Osteocyte (in vitro differentiated cells): ENCODE measurements at regions not wholly inside any gene's neighbourhood (a gene's known extent, or its start where the extent isn't known, plus 50 kb on each side); places are given as distances from the start of the nearest gene placed in this dataset.
"Not testable (repeated sequence)": the region's sequence is repeated elsewhere in the genome, so short reads cannot be mapped to it uniquely, and the experiment has no call there.

Source experiments
- DNase-seq: peaks from one replicate; pipeline ENCODE4 v3.0.0; 2021; ENCODE audit warnings: mixed read lengths; ENCODE audit not compliant: unreplicated experiment; ENCODE audit errors: extremely low spot score
- H3K27ac Mint-ChIP-seq: one replicate; pipeline ENCODE4 v1.8.0; 2021; ENCODE audit warnings: mild to moderate bottlenecking, mixed read lengths; ENCODE audit not compliant: unreplicated experiment
- H3K27me3 Mint-ChIP-seq: one replicate; pipeline ENCODE4 v1.8.0; 2021; ENCODE audit warnings: mixed read lengths; ENCODE audit not compliant: unreplicated experiment
- H3K36me3 Mint-ChIP-seq: one replicate; pipeline ENCODE4 v1.8.0; 2021; ENCODE audit warnings: mixed read lengths; ENCODE audit not compliant: unreplicated experiment
- H3K4me1 Mint-ChIP-seq: one replicate; pipeline ENCODE4 v1.8.0; 2021; ENCODE audit warnings: mixed read lengths; ENCODE audit not compliant: unreplicated experiment
- H3K4me3 Mint-ChIP-seq: one replicate; pipeline ENCODE4 v1.8.0; 2021; ENCODE audit warnings: mild to moderate bottlenecking, moderate library complexity, mixed read lengths; ENCODE audit not compliant: unreplicated experiment
- H3K9me3 Mint-ChIP-seq: one replicate; pipeline ENCODE4 v1.8.0; 2021; ENCODE audit warnings: mixed read lengths; ENCODE audit not compliant: unreplicated experiment
- CTCF ChIP-seq: fragments of 200-600 bp; sonication (generic); IDR thresholded peaks from 2 replicates; pipeline ENCODE4 v1.5.0; 2021; ENCODE audit warnings: antibody characterized with exemption, mild to moderate bottlenecking, moderate library complexity

DNA sequence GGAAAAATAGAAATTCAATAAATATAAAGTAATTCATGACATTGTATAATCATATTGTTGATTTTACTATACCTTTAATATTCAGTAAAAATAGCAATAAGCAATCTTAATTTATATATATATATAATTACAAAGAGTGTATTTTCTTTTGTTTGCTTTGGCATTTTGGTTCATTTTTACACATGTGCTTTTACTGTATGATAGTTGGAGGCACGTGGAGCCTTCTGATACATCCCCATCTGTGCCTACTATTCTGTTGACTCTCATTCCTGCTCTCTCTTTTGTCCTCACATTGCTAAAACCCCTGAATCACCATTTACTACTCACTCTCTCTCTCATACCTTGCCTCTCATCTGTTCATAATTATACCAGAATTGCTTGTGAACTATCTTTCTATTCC lies 106.4 kb upstream of the NDST4 start:
- no peaks in the 10 kb centered on the region for H3K4me1 Mint-ChIP-seq
- peaks cover 8% of the 10 kb centered on the region for H3K9me3 Mint-ChIP-seq
- H3K36me3 Mint-ChIP-seq, result no peaks in the 10 kb centered on the region
- TF ChIP-seq CTCF, result no peak
- H3K27me3 Mint-ChIP-seq, result peaks cover 4% of the 10 kb centered on the region
- H3K4me3 Mint-ChIP-seq, result no peak overlapping the region
- no peak for DNase-seq
- H3K27ac Mint-ChIP-seq, result no peak overlapping the region

- Mint-ChIP-seq H3K9me3 (peaks cover 4% of the 10 kb centered on the region), H3K4me3 (no peak overlapping the region), H3K36me3 (no peaks in the 10 kb centered on the region), H3K4me1 (no peaks in the 10 kb centered on the region), H3K27ac (no peak overlapping the region), H3K27me3 (peaks cover 4% of the 10 kb centered on the region)
- no peak for DNase-seq
- TF ChIP-seq CTCF, result no peak
Observed at GRCh38 chr4:115219315-115219860, 106.0 kb upstream of the NDST4 start.

- no peak overlapping the region for H3K27ac Mint-ChIP-seq
- H3K9me3 Mint-ChIP-seq, result no peaks in the 10 kb centered on the region
- H3K27me3 Mint-ChIP-seq, result peaks cover 4% of the 10 kb centered on the region
- no peaks in the 10 kb centered on the region for H3K4me1 Mint-ChIP-seq
- no peak for TF ChIP-seq CTCF
- H3K36me3 Mint-ChIP-seq, result no peaks in the 10 kb centered on the region
- no peak for DNase-seq
- no peak overlapping the region for H3K4me3 Mint-ChIP-seq
Observed at GRCh38 chr4:115215935-115216334, 102.5 kb upstream of the NDST4 start.

GRCh38 chr4:115213716-115214115 lies 100.3 kb upstream of the NDST4 start:
- H3K9me3 Mint-ChIP-seq, result no peaks in the 10 kb centered on the region

DNA sequence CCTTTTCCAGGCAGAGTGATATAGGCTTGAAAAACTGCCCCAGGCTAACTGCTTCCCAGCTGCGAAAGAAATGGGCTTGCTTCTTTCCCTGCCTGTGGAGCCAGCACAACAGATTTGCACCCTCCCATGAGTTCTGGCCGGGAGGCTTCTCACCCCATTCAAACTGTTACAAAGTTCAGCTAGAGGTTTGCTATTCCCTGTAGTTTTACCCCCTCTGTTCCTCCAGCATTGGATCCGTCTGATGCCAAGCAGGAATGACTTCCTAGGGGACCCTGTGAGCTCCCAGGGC lies 87.6 kb upstream of the NDST4 start:
- Mint-ChIP-seq H3K36me3 (no peaks in the 10 kb centered on the region), H3K4me1 (peaks cover 5% of the 10 kb centered on the region), H3K27me3 (no peaks in the 10 kb centered on the region), H3K4me3 (no peak overlapping the region), H3K9me3 (peaks cover 30% of the 10 kb centered on the region), H3K27ac (peak overlapping the region; percentile 10)
- no peak for DNase-seq
- TF ChIP-seq CTCF, result no peak

More at GRCh38 chr4:115213716-115214115, 100.3 kb upstream of the NDST4 start:
- no peaks in the 10 kb centered on the region for H3K4me1 Mint-ChIP-seq
- peaks cover 4% of the 10 kb centered on the region for H3K27me3 Mint-ChIP-seq
- no peak for DNase-seq
- no peaks in the 10 kb centered on the region for H3K36me3 Mint-ChIP-seq
- no peak for TF ChIP-seq CTCF
- no peak overlapping the region for H3K4me3 Mint-ChIP-seq
- H3K27ac Mint-ChIP-seq, result no peak overlapping the region

GRCh38 chr4:115200201-115201041 lies 87.0 kb upstream of the NDST4 start:
- not testable (repeated sequence) for H3K36me3 Mint-ChIP-seq, H3K4me3 Mint-ChIP-seq, H3K27me3 Mint-ChIP-seq, DNase-seq, H3K4me1 Mint-ChIP-seq
- Mint-ChIP-seq H3K27ac (peak overlapping the region; percentile 10), H3K9me3 (peaks cover 30% of the 10 kb centered on the region)

- not testable (repeated sequence) for H3K4me1 Mint-ChIP-seq, DNase-seq, H3K27ac Mint-ChIP-seq, H3K36me3 Mint-ChIP-seq, H3K4me3 Mint-ChIP-seq, H3K27me3 Mint-ChIP-seq
- H3K9me3 Mint-ChIP-seq, result peaks cover 37% of the 10 kb centered on the region
Observed at GRCh38 chr4:115194612-115195011, 81.2 kb upstream of the NDST4 start.
